HCT116 (cell line): ENCODE measurements at regions not wholly inside any gene's neighbourhood (a gene's known extent, or its start where the extent isn't known, plus 50 kb on each side); places are given as distances from the start of the nearest gene placed in this dataset.

ENCODE experiments used
- EZH2 ChIP-seq: fragments of 200-600 bp; sonication (generic); IDR thresholded peaks from 2 replicates; pipeline ENCODE4 v1.6.1; 2017; ENCODE audit warnings: antibody characterized with exemption, mixed run types
- POLR2A ChIP-seq: IDR thresholded peaks from 2 replicates; pipeline ENCODE4 v1.7.0; 2011; ENCODE audit warnings: borderline replicate concordance; ENCODE audit not compliant: insufficient read depth, insufficient read length; ENCODE audit errors: extremely low read depth
- POLR2AphosphoS5 ChIP-seq: IDR thresholded peaks from 2 replicates; pipeline ENCODE4 v1.6.1; 2011; ENCODE audit warnings: mild to moderate bottlenecking, low read depth, low read length, moderate library complexity
- SRF ChIP-seq: IDR thresholded peaks from 2 replicates; pipeline ENCODE4 v1.6.1; 2012; ENCODE audit warnings: low read depth
- TF ChIP-seq, protein P1 (sequence below), 3 experiments: fragments of 200-600 bp in 1 of 3; sonication (generic) in 1 of 3; IDR thresholded peaks in 2 of 3; conservative IDR thresholded peaks in 1 of 3; 2 replicates each; pipeline ENCODE4 v1.5.1; 2012 to 2017; ENCODE audit warnings: low read depth in 2 of 3, low read length in 2 of 3, antibody characterized with exemption in 1 of 3, borderline replicate concordance in 1 of 3, control low read depth in 1 of 3, mild to moderate bottlenecking in 1 of 3, mixed read lengths in 1 of 3, mixed run types in 1 of 3, moderate library complexity in 1 of 3; ENCODE audit not compliant: insufficient read depth in 1 of 3

DNA sequence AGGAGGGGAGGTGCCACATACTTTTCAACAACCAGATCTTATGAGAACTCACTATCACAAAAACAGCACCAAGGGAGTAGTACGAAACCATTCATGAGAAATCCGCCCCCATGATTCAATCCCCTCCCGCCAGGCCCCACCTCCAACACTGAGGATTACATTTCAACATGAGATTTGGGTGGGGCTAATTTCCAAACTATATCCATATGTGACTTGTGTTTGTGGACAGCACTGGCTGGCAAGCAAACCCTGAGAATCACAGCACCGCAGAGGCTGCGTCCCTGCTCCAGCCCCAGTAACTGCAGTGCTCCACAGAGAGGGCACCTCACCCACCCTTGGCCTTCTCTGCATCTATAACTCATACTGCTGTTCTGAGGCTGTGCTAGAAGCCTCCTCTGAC is 211.2 kb upstream of the PODXL start:
- TF ChIP-seq, protein P1, sequence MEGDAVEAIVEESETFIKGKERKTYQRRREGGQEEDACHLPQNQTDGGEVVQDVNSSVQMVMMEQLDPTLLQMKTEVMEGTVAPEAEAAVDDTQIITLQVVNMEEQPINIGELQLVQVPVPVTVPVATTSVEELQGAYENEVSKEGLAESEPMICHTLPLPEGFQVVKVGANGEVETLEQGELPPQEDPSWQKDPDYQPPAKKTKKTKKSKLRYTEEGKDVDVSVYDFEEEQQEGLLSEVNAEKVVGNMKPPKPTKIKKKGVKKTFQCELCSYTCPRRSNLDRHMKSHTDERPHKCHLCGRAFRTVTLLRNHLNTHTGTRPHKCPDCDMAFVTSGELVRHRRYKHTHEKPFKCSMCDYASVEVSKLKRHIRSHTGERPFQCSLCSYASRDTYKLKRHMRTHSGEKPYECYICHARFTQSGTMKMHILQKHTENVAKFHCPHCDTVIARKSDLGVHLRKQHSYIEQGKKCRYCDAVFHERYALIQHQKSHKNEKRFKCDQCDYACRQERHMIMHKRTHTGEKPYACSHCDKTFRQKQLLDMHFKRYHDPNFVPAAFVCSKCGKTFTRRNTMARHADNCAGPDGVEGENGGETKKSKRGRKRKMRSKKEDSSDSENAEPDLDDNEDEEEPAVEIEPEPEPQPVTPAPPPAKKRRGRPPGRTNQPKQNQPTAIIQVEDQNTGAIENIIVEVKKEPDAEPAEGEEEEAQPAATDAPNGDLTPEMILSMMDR (IDR thresholded peaks at IDR 0.05 in 2 of 3, conservative IDR thresholded peaks at IDR 0.05 in 1 of 3; ENCODE audit: borderline replicate concordance in 1 of 3, insufficient read depth in 1 of 3, low read depth in 2 of 3, low read length in 2 of 3): no peak
- no peak for TF ChIP-seq POLR2AphosphoS5
- no peak for TF ChIP-seq EZH2
- TF ChIP-seq SRF: no peak
- TF ChIP-seq POLR2A: no peak
